ENCODE measurements at regions not wholly inside any gene's neighbourhood (a gene's known extent, or its start where the extent isn't known, plus 50 kb on each side); places are given as distances from the start of the nearest gene placed in this dataset.
"Not testable (repeated sequence)": the region's sequence is repeated elsewhere in the genome, so short reads cannot be mapped to it uniquely, and the experiment has no call there.

DNA sequence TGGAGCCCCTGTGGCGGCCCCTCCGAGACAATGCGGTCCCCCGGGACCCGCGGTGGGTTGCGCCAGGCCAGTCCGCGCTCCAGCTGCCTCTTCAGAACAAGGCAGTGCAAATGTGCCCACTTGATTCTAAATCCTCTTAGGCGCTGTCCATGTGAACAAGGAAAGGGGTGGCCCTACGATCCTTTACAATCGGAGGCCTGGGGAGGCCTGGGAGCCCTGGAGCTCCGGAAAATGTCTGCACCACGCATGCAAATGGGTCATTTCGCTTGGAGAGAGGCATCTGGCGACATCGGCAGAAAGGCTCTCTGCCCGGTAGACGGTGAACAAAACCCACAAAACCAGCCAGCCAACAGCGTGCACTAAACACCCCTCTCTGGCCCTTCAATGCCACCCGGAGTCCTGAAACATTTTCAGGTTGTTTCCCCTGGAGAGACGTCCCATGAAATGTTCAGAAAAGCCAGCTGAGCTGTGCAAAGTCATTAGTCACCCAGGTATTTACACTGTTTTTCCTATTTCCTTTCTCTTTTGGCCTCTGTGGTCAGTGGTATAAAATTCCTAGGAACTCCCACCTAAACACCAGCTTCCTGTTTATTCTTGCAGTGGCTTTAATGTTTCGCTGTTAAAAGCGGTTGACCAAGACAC lies 102.8 kb upstream of the ZNF438 start:
- H3K9me2 ChIP-seq (replicated peaks; ENCODE audit: low read length), result no peaks in the 10 kb centered on the region
- H3K9ac ChIP-seq (ENCODE audit: low read length), result no peak overlapping the region; the same call in 1 of the 2 replicates
- H3K4me2 ChIP-seq (ENCODE audit: low read length), result peak overlapping the region; percentile 75
- no peaks in the 10 kb centered on the region for H4K20me1 ChIP-seq (ENCODE audit: low read length)
- peak overlapping the region; percentile 63 for H2AFZ ChIP-seq (ENCODE audit: low read length)
- ATAC-seq (peak; percentile 95), DNase-seq (peak; percentile 85)
- TF ChIP-seq EZH2 (IDR thresholded peaks at IDR 0.05; ENCODE audit: low read length, unreplicated experiment) (no peak), EZH2phosphoT487 (IDR thresholded peaks at IDR 0.05; ENCODE audit: borderline replicate concordance, low read length) (no peak)
- TF ChIP-seq, protein P1, sequence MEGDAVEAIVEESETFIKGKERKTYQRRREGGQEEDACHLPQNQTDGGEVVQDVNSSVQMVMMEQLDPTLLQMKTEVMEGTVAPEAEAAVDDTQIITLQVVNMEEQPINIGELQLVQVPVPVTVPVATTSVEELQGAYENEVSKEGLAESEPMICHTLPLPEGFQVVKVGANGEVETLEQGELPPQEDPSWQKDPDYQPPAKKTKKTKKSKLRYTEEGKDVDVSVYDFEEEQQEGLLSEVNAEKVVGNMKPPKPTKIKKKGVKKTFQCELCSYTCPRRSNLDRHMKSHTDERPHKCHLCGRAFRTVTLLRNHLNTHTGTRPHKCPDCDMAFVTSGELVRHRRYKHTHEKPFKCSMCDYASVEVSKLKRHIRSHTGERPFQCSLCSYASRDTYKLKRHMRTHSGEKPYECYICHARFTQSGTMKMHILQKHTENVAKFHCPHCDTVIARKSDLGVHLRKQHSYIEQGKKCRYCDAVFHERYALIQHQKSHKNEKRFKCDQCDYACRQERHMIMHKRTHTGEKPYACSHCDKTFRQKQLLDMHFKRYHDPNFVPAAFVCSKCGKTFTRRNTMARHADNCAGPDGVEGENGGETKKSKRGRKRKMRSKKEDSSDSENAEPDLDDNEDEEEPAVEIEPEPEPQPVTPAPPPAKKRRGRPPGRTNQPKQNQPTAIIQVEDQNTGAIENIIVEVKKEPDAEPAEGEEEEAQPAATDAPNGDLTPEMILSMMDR (conservative IDR thresholded peaks at IDR 0.05; ENCODE audit: low read depth, low read length), result no peak
- H3K27ac ChIP-seq (ENCODE audit: low read length), result peak overlapping the region; percentile 48
- no peaks in the 10 kb centered on the region for H3K9me3 ChIP-seq (ENCODE audit: low read length)
- H3K4me1 ChIP-seq (ENCODE audit: insufficient read depth, low read length), result peaks cover 11% of the 10 kb centered on the region; the same call in 1 of the 2 replicates
- no peaks in the 10 kb centered on the region for H3K27me3 ChIP-seq (ENCODE audit: low read length)
- BruUV-seq (replicated peaks), result no TSS peak
- intact Hi-C loops (cut with micrococcal nuclease), result loop anchor here (1.0 to 5.0 kb wide), 2 partner anchors 101 to 352 kb away; no protein-coding TSS in a partner anchor
- no peaks in the 10 kb centered on the region for H3F3A ChIP-seq (ENCODE audit: low read length, unreplicated experiment)
- no peaks in the 10 kb centered on the region for H3K36me3 ChIP-seq (ENCODE audit: low read depth, low read length)
- H3K4me3 ChIP-seq (ENCODE audit: low read length), result peak overlapping the region; percentile 40; the same call in 1 of the 2 replicates
- ChIA-PET CTCF (interaction anchor here (0.6 kb wide), 1 partner anchor 102 kb away, joined by 6 read pairs; the partner anchor contains the start of gene ZNF438), POLR2A (ENCODE audit: unreplicated experiment) (interaction anchor here (0.6 kb wide), 1 partner anchor 13 kb away, joined by 4 read pairs; no protein-coding TSS in a partner anchor)
- no peaks in the 10 kb centered on the region for H3K79me2 ChIP-seq (ENCODE audit: low read length)

DNA sequence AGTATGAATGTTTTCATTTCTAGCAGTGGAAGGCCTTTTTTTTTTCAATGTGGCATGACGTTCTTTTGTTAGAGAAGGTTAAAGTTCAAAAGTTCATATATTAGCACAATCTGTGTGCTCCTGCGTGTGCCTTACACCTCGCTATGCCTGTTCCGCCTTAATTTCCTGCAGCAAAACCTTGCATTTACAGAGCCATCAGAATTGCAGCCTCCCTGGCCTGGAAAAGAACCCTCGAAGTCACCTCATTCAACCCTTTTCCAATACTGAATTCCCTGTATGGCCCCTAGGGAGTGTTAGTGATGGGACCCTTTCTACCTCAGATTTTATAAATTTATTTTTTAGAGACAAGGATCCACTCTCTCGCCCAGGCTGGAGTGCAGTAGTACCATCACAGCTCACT lies 103.5 kb upstream of the ZNF438 start:
- no peak for ATAC-seq
- peak overlapping the region; percentile 44 for H3K27ac ChIP-seq (ENCODE audit: low read length)
- no peak overlapping the region; the same call in 1 of the 2 replicates for H2AFZ ChIP-seq (ENCODE audit: low read length)

DNA sequence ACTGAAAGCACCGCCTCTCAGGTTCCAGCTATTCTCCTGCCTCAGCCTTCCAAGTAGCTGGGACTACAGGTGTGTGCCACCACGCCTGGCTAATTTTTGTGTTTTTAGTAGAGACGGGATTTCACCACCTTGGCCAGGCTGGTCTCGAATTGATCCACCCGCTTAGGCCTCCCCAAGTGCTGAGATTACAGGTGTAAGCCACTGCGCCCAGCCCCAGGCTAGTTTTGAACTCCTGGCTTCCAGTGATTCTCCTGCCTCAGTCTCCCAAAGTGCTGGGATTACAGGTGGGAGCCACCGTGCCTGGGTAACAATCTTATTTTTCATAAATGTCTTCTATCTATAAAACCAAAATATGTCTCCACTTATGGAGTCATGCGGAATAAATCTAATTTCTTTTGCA lies 104.1 kb upstream of the ZNF438 start:
- not testable (repeated sequence) for BruUV-seq (replicated peaks)

More for the DNA sequence above, 103.5 kb upstream of the ZNF438 start:
- CTCF ChIA-PET, result no interaction called here
- no peak for TF ChIP-seq EZH2phosphoT487 (IDR thresholded peaks at IDR 0.05; ENCODE audit: borderline replicate concordance, low read length)
- no peak for TF ChIP-seq EZH2 (IDR thresholded peaks at IDR 0.05; ENCODE audit: low read length, unreplicated experiment)
- TF ChIP-seq, protein P1 (conservative IDR thresholded peaks at IDR 0.05; ENCODE audit: low read depth, low read length), result no peak
- peak overlapping the region; percentile 75 for H3K4me2 ChIP-seq (ENCODE audit: low read length)
- no peaks in the 10 kb centered on the region for H3F3A ChIP-seq (ENCODE audit: low read length, unreplicated experiment)
- POLR2A ChIA-PET (ENCODE audit: unreplicated experiment), result no interaction called here
- no peaks in the 10 kb centered on the region for H4K20me1 ChIP-seq (ENCODE audit: low read length)
- intact Hi-C loops (cut with micrococcal nuclease), result no loop called here
- H3K9me3 ChIP-seq (ENCODE audit: low read length), result no peaks in the 10 kb centered on the region
- no peaks in the 10 kb centered on the region for H3K27me3 ChIP-seq (ENCODE audit: low read length)
- H3K4me1 ChIP-seq (ENCODE audit: insufficient read depth, low read length), result peaks cover 11% of the 10 kb centered on the region; the same call in 1 of the 2 replicates
- no TSS peak for BruUV-seq (replicated peaks)
- H3K79me2 ChIP-seq (ENCODE audit: low read length), result no peaks in the 10 kb centered on the region
- H3K4me3 ChIP-seq (ENCODE audit: low read length), result peak overlapping the region; percentile 32; the same call in 1 of the 2 replicates
- H3K9me2 ChIP-seq (replicated peaks; ENCODE audit: low read length), result no peaks in the 10 kb centered on the region
- H3K36me3 ChIP-seq (ENCODE audit: low read depth, low read length), result no peaks in the 10 kb centered on the region
- H3K9ac ChIP-seq (ENCODE audit: low read length), result no peak overlapping the region
- no peak for DNase-seq

More for the DNA sequence above, 104.1 kb upstream of the ZNF438 start:
- DNase-seq; POLR2A ChIA-PET (ENCODE audit: unreplicated experiment); H3K4me2 ChIP-seq (ENCODE audit: low read length); H3K4me3 ChIP-seq (ENCODE audit: low read length); H3K9me2 ChIP-seq (replicated peaks; ENCODE audit: low read length); ATAC-seq; H3K27ac ChIP-seq (ENCODE audit: low read length); H3F3A ChIP-seq (ENCODE audit: low read length, unreplicated experiment); H3K79me2 ChIP-seq (ENCODE audit: low read length); CTCF ChIA-PET; H3K36me3 ChIP-seq (ENCODE audit: low read depth, low read length); H2AFZ ChIP-seq (ENCODE audit: low read length); H3K9me3 ChIP-seq (ENCODE audit: low read length); H3K27me3 ChIP-seq (ENCODE audit: low read length); H3K9ac ChIP-seq (ENCODE audit: low read length); H4K20me1 ChIP-seq (ENCODE audit: low read length); intact Hi-C loops (cut with micrococcal nuclease): not testable (repeated sequence)
- peaks cover 11% of the 10 kb centered on the region; the same call in 1 of the 2 replicates for H3K4me1 ChIP-seq (ENCODE audit: insufficient read depth, low read length)

All from PC-3 (cell line).